IPS-18a (cell line): ENCODE measurements at regions not wholly inside any gene's neighbourhood (a gene's known extent, or its start where the extent isn't known, plus 50 kb on each side); places are given as distances from the start of the nearest gene placed in this dataset.
"Not testable (repeated sequence)": the region's sequence is repeated elsewhere in the genome, so short reads cannot be mapped to it uniquely, and the experiment has no call there.

Source experiments
- H3K27ac ChIP-seq: one replicate; pipeline ENCODE4 v1.5.1; 2013; ENCODE audit warnings: low read length
- H3K27me3 ChIP-seq: one replicate; pipeline ENCODE4 v1.6.1; 2013; ENCODE audit warnings: mild to moderate bottlenecking, low read length; ENCODE audit not compliant: control insufficient read depth, insufficient read depth
- H3K36me3 ChIP-seq: one replicate; pipeline ENCODE4 v1.6.1; 2013; ENCODE audit warnings: low read depth, low read length; ENCODE audit not compliant: control insufficient read depth
- H3K4me1 ChIP-seq: one replicate; pipeline ENCODE4 v1.6.1; 2013; ENCODE audit warnings: low read depth, low read length; ENCODE audit not compliant: control insufficient read depth
- H3K4me3 ChIP-seq: one replicate; pipeline ENCODE4 v1.5.1; 2013; ENCODE audit warnings: low read length
- H3K9ac ChIP-seq: one replicate; pipeline ENCODE4 v1.6.1; 2013; ENCODE audit warnings: mild to moderate bottlenecking, low read length, moderate library complexity
- H3K9me3 ChIP-seq: one replicate; pipeline ENCODE4 v1.6.1; 2013; ENCODE audit warnings: low read depth, low read length; ENCODE audit not compliant: control insufficient read depth

GRCh38 chr3:177379045-177379444 is 181.8 kb upstream of the TBL1XR1 start:
- H3K27ac ChIP-seq, result no peak overlapping the region
- no peaks in the 10 kb centered on the region for H3K4me1 ChIP-seq
- no peak overlapping the region for H3K4me3 ChIP-seq
- no peaks in the 10 kb centered on the region for H3K36me3 ChIP-seq
- H3K27me3 ChIP-seq, result no peaks in the 10 kb centered on the region
- no peaks in the 10 kb centered on the region for H3K9me3 ChIP-seq
- H3K9ac ChIP-seq, result no peak overlapping the region

- Histone ChIP-seq H3K9me3 (no peaks in the 10 kb centered on the region), H3K36me3 (no peaks in the 10 kb centered on the region), H3K4me3 (no peak overlapping the region), H3K4me1 (peaks cover 8% of the 10 kb centered on the region), H3K27me3 (no peaks in the 10 kb centered on the region), H3K27ac (no peak overlapping the region), H3K9ac (no peak overlapping the region)
Observed at GRCh38 chr3:177381070-177381469, 183.8 kb upstream of the TBL1XR1 start.

GRCh38 chr3:177382944-177383343 is 185.7 kb upstream of the TBL1XR1 start:
- no peak overlapping the region for H3K9ac ChIP-seq
- H3K4me1 ChIP-seq, result peaks cover 10% of the 10 kb centered on the region
- no peak overlapping the region for H3K4me3 ChIP-seq
- H3K27me3 ChIP-seq, result no peaks in the 10 kb centered on the region
- H3K36me3 ChIP-seq, result no peaks in the 10 kb centered on the region
- no peaks in the 10 kb centered on the region for H3K9me3 ChIP-seq
- no peak overlapping the region for H3K27ac ChIP-seq

- H3K4me1 ChIP-seq, result peaks cover 10% of the 10 kb centered on the region
- H3K27ac ChIP-seq, result no peak overlapping the region
- no peaks in the 10 kb centered on the region for H3K9me3 ChIP-seq
- H3K36me3 ChIP-seq, result no peaks in the 10 kb centered on the region
- H3K27me3 ChIP-seq, result no peaks in the 10 kb centered on the region
- no peak overlapping the region for H3K9ac ChIP-seq
- H3K4me3 ChIP-seq, result no peak overlapping the region
Observed at GRCh38 chr3:177385186-177385585, 187.9 kb upstream of the TBL1XR1 start.

GRCh38 chr3:177385831-177386301 is 188.6 kb upstream of the TBL1XR1 start:
- no peaks in the 10 kb centered on the region for H3K36me3 ChIP-seq
- no peak overlapping the region for H3K27ac ChIP-seq
- no peak overlapping the region for H3K9ac ChIP-seq
- peaks cover 10% of the 10 kb centered on the region for H3K4me1 ChIP-seq
- H3K27me3 ChIP-seq, result no peaks in the 10 kb centered on the region
- H3K4me3 ChIP-seq, result no peak overlapping the region
- H3K9me3 ChIP-seq, result no peaks in the 10 kb centered on the region

- no peaks in the 10 kb centered on the region for H3K36me3 ChIP-seq
Observed at GRCh38 chr3:177388209-177388608, 190.9 kb upstream of the TBL1XR1 start.

GRCh38 chr3:177394231-177395024 is 197.1 kb upstream of the TBL1XR1 start:
- not testable (repeated sequence) for H3K27ac ChIP-seq, H3K27me3 ChIP-seq, H3K4me1 ChIP-seq, H3K9me3 ChIP-seq, H3K4me3 ChIP-seq, H3K9ac ChIP-seq, H3K36me3 ChIP-seq

More at GRCh38 chr3:177388209-177388608, 190.9 kb upstream of the TBL1XR1 start:
- H3K27ac ChIP-seq, result no peak overlapping the region
- no peaks in the 10 kb centered on the region for H3K9me3 ChIP-seq
- H3K27me3 ChIP-seq, result no peaks in the 10 kb centered on the region
- no peak overlapping the region for H3K4me3 ChIP-seq
- H3K9ac ChIP-seq, result no peak overlapping the region
- peaks cover 10% of the 10 kb centered on the region for H3K4me1 ChIP-seq

DNA sequence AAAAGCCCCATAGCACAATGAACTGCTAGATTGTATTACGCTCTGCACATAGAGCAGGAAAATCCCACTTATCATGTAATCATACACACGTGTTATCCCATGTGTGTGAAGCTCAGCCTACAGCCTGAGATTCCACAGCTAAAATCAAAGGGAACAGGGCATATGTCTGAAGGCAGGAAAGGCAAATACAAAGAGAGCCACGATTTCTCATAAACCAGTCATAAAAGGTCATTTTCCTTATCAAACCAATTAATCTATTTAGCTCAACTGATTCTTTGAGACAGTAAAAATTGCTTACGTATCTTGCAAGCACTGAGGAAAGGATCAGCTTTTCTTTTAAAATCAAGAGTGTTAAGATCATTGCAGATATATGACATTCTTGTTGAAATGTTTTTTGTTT is 199.5 kb upstream of the TBL1XR1 start:
- Histone ChIP-seq H3K27ac (no peak overlapping the region), H3K36me3 (no peaks in the 10 kb centered on the region), H3K4me3 (no peak overlapping the region), H3K4me1 (no peaks in the 10 kb centered on the region), H3K27me3 (no peaks in the 10 kb centered on the region), H3K9ac (no peak overlapping the region), H3K9me3 (no peaks in the 10 kb centered on the region)

- no peak overlapping the region for H3K9ac ChIP-seq
- H3K4me3 ChIP-seq, result no peak overlapping the region
- H3K4me1 ChIP-seq, result peaks cover 8% of the 10 kb centered on the region
- H3K27me3 ChIP-seq, result no peaks in the 10 kb centered on the region
- no peaks in the 10 kb centered on the region for H3K9me3 ChIP-seq
- no peak overlapping the region for H3K27ac ChIP-seq
- H3K36me3 ChIP-seq, result no peaks in the 10 kb centered on the region
Observed at GRCh38 chr3:177401375-177401774, 204.1 kb upstream of the TBL1XR1 start.

GRCh38 chr3:177402533-177402932 is 205.3 kb upstream of the TBL1XR1 start:
- Histone ChIP-seq H3K9me3 (no peaks in the 10 kb centered on the region), H3K36me3 (no peaks in the 10 kb centered on the region), H3K27me3 (no peaks in the 10 kb centered on the region), H3K4me1 (peaks cover 8% of the 10 kb centered on the region), H3K9ac (no peak overlapping the region), H3K27ac (no peak overlapping the region), H3K4me3 (no peak overlapping the region)

- no peaks in the 10 kb centered on the region for H3K9me3 ChIP-seq
- H3K27me3 ChIP-seq, result no peaks in the 10 kb centered on the region
- no peaks in the 10 kb centered on the region for H3K36me3 ChIP-seq
- H3K4me1 ChIP-seq, result peaks cover 8% of the 10 kb centered on the region
- H3K27ac ChIP-seq, result no peak overlapping the region
- no peak overlapping the region for H3K9ac ChIP-seq
- no peak overlapping the region for H3K4me3 ChIP-seq
Observed at GRCh38 chr3:177405191-177405672, 207.9 kb upstream of the TBL1XR1 start.

DNA sequence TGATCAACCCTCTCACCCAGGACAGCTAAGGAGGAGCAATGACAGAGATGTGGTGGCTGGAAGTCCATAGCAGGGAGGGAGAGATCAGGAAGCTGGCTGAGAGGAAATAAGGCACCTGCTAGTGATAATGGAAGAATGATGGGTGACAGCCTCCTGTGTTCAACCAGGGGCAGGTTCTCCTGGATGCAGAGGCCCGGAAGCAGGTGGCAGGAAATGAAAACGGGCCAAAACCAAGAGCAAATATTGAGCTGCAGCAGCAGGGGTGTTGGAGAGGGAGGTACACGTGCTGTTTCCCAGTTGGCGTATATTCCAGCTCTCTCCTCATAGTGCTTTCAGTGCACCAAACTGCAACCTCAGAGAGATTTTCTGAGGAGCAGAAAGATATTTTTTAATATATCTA is 213.4 kb upstream of the TBL1XR1 start:
- H3K4me1 ChIP-seq, result no peaks in the 10 kb centered on the region
- no peak overlapping the region for H3K27ac ChIP-seq
- no peaks in the 10 kb centered on the region for H3K9me3 ChIP-seq
- H3K9ac ChIP-seq, result no peak overlapping the region
- no peaks in the 10 kb centered on the region for H3K27me3 ChIP-seq
- H3K36me3 ChIP-seq, result no peaks in the 10 kb centered on the region
- H3K4me3 ChIP-seq, result no peak overlapping the region
